ENCODE measurements at regions not wholly inside any gene's neighbourhood (a gene's known extent, or its start where the extent isn't known, plus 50 kb on each side); places are given as distances from the start of the nearest gene placed in this dataset.
"Not testable (repeated sequence)": the region's sequence is repeated elsewhere in the genome, so short reads cannot be mapped to it uniquely, and the experiment has no call there.

GRCh38 chr16:35590913-35591312 is 2131.5 kb downstream of the TP53TG3F start:
- H4K91ac ChIP-seq (ENCODE audit: insufficient read length, low read depth, low read length); H3K27me3 ChIP-seq (ENCODE audit: insufficient read depth, low read length); H3K27me3 Mint-ChIP-seq (ENCODE audit: low read depth); H3K79me1 ChIP-seq (ENCODE audit: insufficient read depth, low read depth, low read length, poor library complexity, severe bottlenecking); H3K4me1 Mint-ChIP-seq; H2AFZ ChIP-seq (ENCODE audit: low read length); H2BK12ac ChIP-seq (ENCODE audit: insufficient read length, low read depth, low read length); H2BK120ac ChIP-seq (ENCODE audit: low read depth, low read length, poor library complexity, severe bottlenecking); H3K27ac ChIP-seq (ENCODE audit: insufficient read length, low read depth, low read length); H3K4ac ChIP-seq (ENCODE audit: low read depth, low read length); H4K20me1 ChIP-seq (ENCODE audit: control insufficient read depth, insufficient read depth, insufficient read length); H3K18ac ChIP-seq (ENCODE audit: insufficient read length, low read depth, low read length); H3K4me3 Mint-ChIP-seq; DNase-seq; H3T11ph ChIP-seq (ENCODE audit: low read length); H4K8ac ChIP-seq (replicated peaks; ENCODE audit: insufficient read length, low read depth, low read length); H3K4me1 ChIP-seq (ENCODE audit: insufficient read depth, low read length); H3K4me2 ChIP-seq (ENCODE audit: insufficient read depth, insufficient read length, low read length); H2BK15ac ChIP-seq (ENCODE audit: low read depth, low read length); H3K14ac ChIP-seq (ENCODE audit: insufficient read depth, low read length); H3K27ac Mint-ChIP-seq; H2BK5ac ChIP-seq (ENCODE audit: insufficient read length, low read length); H2AK5ac ChIP-seq (ENCODE audit: insufficient read length, low read length); H3K9ac ChIP-seq (ENCODE audit: extremely low read depth, insufficient read length, low read length); H2BK20ac ChIP-seq (ENCODE audit: low read depth, low read length, poor library complexity, severe bottlenecking); H4K5ac ChIP-seq (ENCODE audit: insufficient read length, low read depth, low read length); H3K23me2 ChIP-seq (ENCODE audit: insufficient read length, low read depth, low read length, poor library complexity, severe bottlenecking); H3K23ac ChIP-seq (ENCODE audit: insufficient read length, low read depth, low read length); H3K79me2 ChIP-seq (ENCODE audit: insufficient read depth, low read length); H3K56ac ChIP-seq (ENCODE audit: insufficient read length, low read depth, low read length): not testable (repeated sequence)
- H3K36me3 Mint-ChIP-seq (ENCODE audit: insufficient read depth in 1 of 3, low read depth in 3 of 3), result peaks cover 7 to 31% (median 10%) of the 10 kb centered on the region in 3 experiments; a peak in 5 of 7 replicates
- TF ChIP-seq, protein P1, sequence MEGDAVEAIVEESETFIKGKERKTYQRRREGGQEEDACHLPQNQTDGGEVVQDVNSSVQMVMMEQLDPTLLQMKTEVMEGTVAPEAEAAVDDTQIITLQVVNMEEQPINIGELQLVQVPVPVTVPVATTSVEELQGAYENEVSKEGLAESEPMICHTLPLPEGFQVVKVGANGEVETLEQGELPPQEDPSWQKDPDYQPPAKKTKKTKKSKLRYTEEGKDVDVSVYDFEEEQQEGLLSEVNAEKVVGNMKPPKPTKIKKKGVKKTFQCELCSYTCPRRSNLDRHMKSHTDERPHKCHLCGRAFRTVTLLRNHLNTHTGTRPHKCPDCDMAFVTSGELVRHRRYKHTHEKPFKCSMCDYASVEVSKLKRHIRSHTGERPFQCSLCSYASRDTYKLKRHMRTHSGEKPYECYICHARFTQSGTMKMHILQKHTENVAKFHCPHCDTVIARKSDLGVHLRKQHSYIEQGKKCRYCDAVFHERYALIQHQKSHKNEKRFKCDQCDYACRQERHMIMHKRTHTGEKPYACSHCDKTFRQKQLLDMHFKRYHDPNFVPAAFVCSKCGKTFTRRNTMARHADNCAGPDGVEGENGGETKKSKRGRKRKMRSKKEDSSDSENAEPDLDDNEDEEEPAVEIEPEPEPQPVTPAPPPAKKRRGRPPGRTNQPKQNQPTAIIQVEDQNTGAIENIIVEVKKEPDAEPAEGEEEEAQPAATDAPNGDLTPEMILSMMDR (conservative IDR thresholded peaks at IDR 0.05), result peak; percentile 39; the same call in 2 of the 3 replicates
- no CpG with 5 or more reads among the region's 7 CpGs for WGBS (ENCODE audit: extremely low coverage, insufficient read length, low lambda C conversion rate)
- peaks cover 87 to 92% of the 10 kb centered on the region in 2 experiments for H3K9me3 Mint-ChIP-seq
- peaks cover 84% of the 10 kb centered on the region for H3K9me3 ChIP-seq (ENCODE audit: control insufficient read depth, low read depth, low read length)

Measured in H9 (cell line).